ENCODE measurements at regions not wholly inside any gene's neighbourhood (a gene's known extent, or its start where the extent isn't known, plus 50 kb on each side); places are given as distances from the start of the nearest gene placed in this dataset.

GRCh38 chr2:2769481-2770431 is 438.7 kb upstream of the MYT1L start:
- intact Hi-C loops (cut with DNase I), result loop anchor here (1.0 to 5.0 kb wide), 3 partner anchors 77 to 157 kb away; no protein-coding TSS in a partner anchor
- peak; percentile 90 for DNase-seq (ENCODE audit: low spot score)

- intact Hi-C loops (cut with DNase I), result loop anchor here (5.0 kb wide), 1 partner anchor 106 kb away; no protein-coding TSS in a partner anchor
- DNase-seq (ENCODE audit: low spot score), result no peak
Observed at GRCh38 chr2:2768476-2768875, 437.4 kb upstream of the MYT1L start.

GRCh38 chr2:2767837-2768236 is 436.8 kb upstream of the MYT1L start:
- no peak for DNase-seq (ENCODE audit: low spot score)
- intact Hi-C loops (cut with DNase I), result loop anchor here (5.0 kb wide), 1 partner anchor 106 kb away; no protein-coding TSS in a partner anchor

GRCh38 chr2:2765839-2766495 is 434.9 kb upstream of the MYT1L start:
- no peak for DNase-seq (ENCODE audit: low spot score)
- intact Hi-C loops (cut with DNase I), result loop anchor here (5.0 kb wide), 1 partner anchor 104 kb away; no protein-coding TSS in a partner anchor

- no peak for DNase-seq (ENCODE audit: low spot score)
- intact Hi-C loops (cut with DNase I), result loop anchor here (5.0 kb wide), 1 partner anchor 103 kb away; no protein-coding TSS in a partner anchor
Observed at GRCh38 chr2:2765176-2765800, 434.2 kb upstream of the MYT1L start.

- no peak for DNase-seq (ENCODE audit: low spot score)
- intact Hi-C loops (cut with DNase I), result loop anchor here (5.0 kb wide), 1 partner anchor 102 kb away; no protein-coding TSS in a partner anchor
Observed at GRCh38 chr2:2764739-2765138, 433.7 kb upstream of the MYT1L start.

- intact Hi-C loops (cut with DNase I), result no loop called here
- no peak for DNase-seq (ENCODE audit: low spot score)
Observed at GRCh38 chr2:2764001-2764355, 432.9 kb upstream of the MYT1L start.

GRCh38 chr2:2763351-2764000 is 432.4 kb upstream of the MYT1L start:
- DNase-seq (ENCODE audit: low spot score), result no peak
- intact Hi-C loops (cut with DNase I), result no loop called here

- intact Hi-C loops (cut with DNase I), result no loop called here
- DNase-seq (ENCODE audit: low spot score), result no peak
Observed at GRCh38 chr2:2762913-2763312, 431.8 kb upstream of the MYT1L start.

- no peak for DNase-seq (ENCODE audit: low spot score)
- intact Hi-C loops (cut with DNase I), result no loop called here
Observed at GRCh38 chr2:2762166-2762908, 431.3 kb upstream of the MYT1L start.

- intact Hi-C loops (cut with DNase I), result no loop called here
- DNase-seq (ENCODE audit: low spot score), result no peak
Observed at GRCh38 chr2:2758793-2759367, 427.8 kb upstream of the MYT1L start.

GRCh38 chr2:2757764-2758163 is 426.7 kb upstream of the MYT1L start:
- DNase-seq (ENCODE audit: low spot score), result no peak
- intact Hi-C loops (cut with DNase I), result no loop called here

- peak; percentile 50 for DNase-seq (ENCODE audit: low spot score)
- intact Hi-C loops (cut with DNase I), result no loop called here
Observed at GRCh38 chr2:2756886-2757285, 425.8 kb upstream of the MYT1L start.

- intact Hi-C loops (cut with DNase I), result no loop called here
- DNase-seq (ENCODE audit: low spot score), result peak; percentile 62
Observed at GRCh38 chr2:2755990-2756389, 424.9 kb upstream of the MYT1L start.

GRCh38 chr2:2754940-2755339 is 423.9 kb upstream of the MYT1L start:
- intact Hi-C loops (cut with DNase I), result no loop called here
- DNase-seq (ENCODE audit: low spot score), result no peak

- intact Hi-C loops (cut with DNase I), result no loop called here
- no peak for DNase-seq (ENCODE audit: low spot score)
Observed at GRCh38 chr2:2751715-2752315, 420.7 kb upstream of the MYT1L start.

- DNase-seq (ENCODE audit: low spot score), result no peak
Observed at GRCh38 chr2:2750867-2751714, 420.0 kb upstream of the MYT1L start.

More at GRCh38 chr2:2750867-2751714, 420.0 kb upstream of the MYT1L start:
- intact Hi-C loops (cut with DNase I), result no loop called here

All from cardiac septum (tissue), 1 donor.